Endothelial cell of umbilical vein (primary cell): ENCODE measurements at regions not wholly inside any gene's neighbourhood (a gene's known extent, or its start where the extent isn't known, plus 50 kb on each side); places are given as distances from the start of the nearest gene placed in this dataset.
"Not testable (repeated sequence)": the region's sequence is repeated elsewhere in the genome, so short reads cannot be mapped to it uniquely, and the experiment has no call there.

Experiments
- BruUV-seq: library from RNA; stranded (reverse); fragments of 400-500 nt; replicated peaks from 2 replicates; lab custom pipeline; 2021; lab: Mats Ljungman, UMichigan
- CTCF ChIA-PET: fragments of 300-600, 350-600 bp; sonication (Branson Sonifier 250); formaldehyde crosslinking; loops from one replicate; lab custom pipeline; 2021; ENCODE audit warnings: antibody characterized with exemption, inconsistent platforms; lab: Charles Lee
- POLR2A ChIA-PET: fragments of 300-600, 350-600 bp; sonication (Branson Sonifier 250); formaldehyde crosslinking; loops from one replicate; lab custom pipeline; 2021; ENCODE audit warnings: antibody characterized with exemption, inconsistent platforms; lab: Charles Lee
- DNase-seq: peaks from one replicate; pipeline ENCODE4 v3.0.0-alpha.2; 2011; ENCODE audit warnings: low read depth, low spot score
- FAIRE-seq: peaks from 2 replicates; lab custom pipeline; 2011; peaks lifted over from hg19 to GRCh38; lab: Jason Lieb, UNC
- H2AFZ ChIP-seq: 2 replicates; pipeline ENCODE4 v1.6.0; 2012; ENCODE audit warnings: low read depth, low read length, control low read depth, inconsistent platforms
- H3K27ac ChIP-seq: 2 replicates; pipeline ENCODE4 v1.5.1; 2011; ENCODE audit warnings: low read depth, mild to moderate bottlenecking, control low read depth, low read length, moderate library complexity; ENCODE audit not compliant: insufficient read depth
- H3K27me3 ChIP-seq, 2 experiments: 2 replicates each; pipeline versions ENCODE4 v1.6.0 to v1.6.1; 2011; ENCODE audit warnings: low read length in 2 of 2, mixed read lengths in 1 of 2; ENCODE audit not compliant: control insufficient read depth in 2 of 2, insufficient read depth in 2 of 2
- H3K36me3 ChIP-seq, 2 experiments: 2 replicates in 1 of 2; 3 replicates in 1 of 2; pipeline ENCODE4 v1.5.1; 2011; ENCODE audit warnings: low read length in 2 of 2, mild to moderate bottlenecking in 1 of 2, moderate library complexity in 1 of 2; ENCODE audit not compliant: control insufficient read depth in 2 of 2, insufficient read depth in 2 of 2; ENCODE audit errors: extremely low read depth in 1 of 2
- H3K4me1 ChIP-seq: 3 replicates; pipeline ENCODE4 v1.5.1; 2011; ENCODE audit warnings: mild to moderate bottlenecking, low read length; ENCODE audit not compliant: control insufficient read depth, insufficient read depth; ENCODE audit errors: extremely low read depth
- H3K4me2 ChIP-seq: 2 replicates; pipeline ENCODE4 v1.6.1; 2011; ENCODE audit warnings: low read length, control low read depth, mixed read lengths; ENCODE audit not compliant: insufficient read depth
- H3K4me3 ChIP-seq, 3 experiments: fragments of 200-600 bp in 1 of 3; sonication (generic), shearing (Covaris generic) in 1 of 3; replicated peaks in 1 of 3; 2 replicates each; pipeline ENCODE4 v1.5.1; 2011 to 2016; ENCODE audit warnings: control low read depth in 3 of 3, low read length in 3 of 3, mild to moderate bottlenecking in 2 of 3, inconsistent platforms in 1 of 3, low read depth in 1 of 3, moderate library complexity in 1 of 3; ENCODE audit not compliant: insufficient read depth in 1 of 3
- H3K79me2 ChIP-seq: 2 replicates; pipeline ENCODE4 v1.6.0; 2012; ENCODE audit warnings: low read length, inconsistent platforms; ENCODE audit not compliant: control insufficient read depth, insufficient read depth
- H3K9ac ChIP-seq: replicated peaks from 2 replicates; pipeline ENCODE3; 2011; ENCODE audit warnings: low read length, control low read depth; ENCODE audit not compliant: insufficient read depth; ENCODE audit errors: extremely low read depth
- H3K9me1 ChIP-seq: replicated peaks from 3 replicates; pipeline ENCODE4 v1.6.0; 2011; ENCODE audit warnings: mild to moderate bottlenecking, low read length; ENCODE audit not compliant: control insufficient read depth, insufficient read depth; ENCODE audit errors: extremely low read depth
- H3K9me3 ChIP-seq: replicated peaks from 2 replicates; pipeline ENCODE4 v1.5.1; 2012; ENCODE audit warnings: low read length, inconsistent platforms; ENCODE audit not compliant: control insufficient read depth, insufficient read depth
- H4K20me1 ChIP-seq: replicated peaks from 2 replicates; pipeline ENCODE3; 2011; ENCODE audit warnings: mild to moderate bottlenecking, low read length; ENCODE audit not compliant: control insufficient read depth, insufficient read depth; ENCODE audit errors: extremely low read depth
- CTCF ChIP-seq, 2 donors: IDR thresholded peaks; 1 replicate in 1 of 2; 2 replicates in 1 of 2; pipeline ENCODE4 v1.5.1; 2011; ENCODE audit warnings: low read length in 2 of 2, mild to moderate bottlenecking in 2 of 2, moderate library complexity in 2 of 2, control low read depth in 1 of 2, inconsistent platforms in 1 of 2, low read depth in 1 of 2; ENCODE audit not compliant: insufficient read depth in 1 of 2; ENCODE audit errors: extremely low read depth in 1 of 2
- EZH2 ChIP-seq: IDR thresholded peaks from 2 replicates; pipeline ENCODE4 v1.6.1; 2012; ENCODE audit warnings: borderline replicate concordance, low read depth, mild to moderate bottlenecking, moderate library complexity, low read length, inconsistent platforms; ENCODE audit not compliant: severe bottlenecking
- FOS ChIP-seq: IDR thresholded peaks from 2 replicates; pipeline ENCODE4 v1.6.1; 2011; ENCODE audit warnings: mild to moderate bottlenecking, low read length, moderate library complexity, borderline replicate concordance; ENCODE audit not compliant: insufficient read depth
- GATA2 ChIP-seq: IDR thresholded peaks from 2 replicates; pipeline ENCODE4 v1.7.0; 2011; ENCODE audit warnings: low read depth, mild to moderate bottlenecking, moderate library complexity, mixed read lengths, low read length; ENCODE audit not compliant: insufficient read length, insufficient read depth
- JUN ChIP-seq: IDR thresholded peaks from 2 replicates; pipeline ENCODE4 v1.6.1; 2011; ENCODE audit warnings: borderline replicate concordance, low read depth; ENCODE audit not compliant: insufficient read length, insufficient read depth
- MAX ChIP-seq: IDR thresholded peaks from 2 replicates; pipeline ENCODE4 v1.6.1; 2011; ENCODE audit not compliant: insufficient read depth, insufficient read length
- MYC ChIP-seq: IDR thresholded peaks from one replicate; pipeline ENCODE4 v1.6.1; 2011; ENCODE audit warnings: mild to moderate bottlenecking, low read depth, low read length
- POLR2A ChIP-seq: IDR thresholded peaks from 2 replicates; pipeline ENCODE4 v1.6.1; 2012; ENCODE audit warnings: low read depth, mild to moderate bottlenecking, control low read depth, low read length
- POLR2AphosphoS5 ChIP-seq: IDR thresholded peaks from 2 replicates; pipeline ENCODE4 v1.6.1; 2012; ENCODE audit warnings: low read depth, mild to moderate bottlenecking, control low read depth, low read length, moderate library complexity; ENCODE audit not compliant: insufficient read depth
- dilution Hi-C: fragments of 300-500 bp; cut with MboI; formaldehyde crosslinking; loops from one replicate; pipeline ENCODE4 v1.15.0; 2019; ENCODE audit warnings: low sequenced_read_pairs; ENCODE audit not compliant: extremely low pct_ligation_motif_present
- intact Hi-C: fragments of 100-400 bp; cut with micrococcal nuclease; formaldehyde crosslinking; loops from one replicate; pipeline ENCODE4 v1.10.0; 2022

GRCh38 chr7:6888267-6889045, 62.4 kb upstream of the CCZ1B start:
- H3K79me2 ChIP-seq, DNase-seq, H3K27ac ChIP-seq, intact Hi-C loops, H3K4me2 ChIP-seq, H3K9ac ChIP-seq, H3K9me3 ChIP-seq, H3K27me3 ChIP-seq, H3K4me1 ChIP-seq, H3K4me3 ChIP-seq, H3K36me3 ChIP-seq, H2AFZ ChIP-seq, CTCF ChIA-PET, POLR2A ChIA-PET, FAIRE-seq, H4K20me1 ChIP-seq, BruUV-seq, H3K9me1 ChIP-seq, dilution Hi-C loops: not testable (repeated sequence)

- no peaks in the 10 kb centered on the region for H3K9me3 ChIP-seq
- no peaks in the 10 kb centered on the region for H3K36me3 ChIP-seq
- no peak overlapping the region for H3K27ac ChIP-seq
- BruUV-seq: no TSS peak
- no peak overlapping the region for H3K4me2 ChIP-seq
- no peak overlapping the region for H3K9ac ChIP-seq
- no peak overlapping the region for H2AFZ ChIP-seq
- dilution Hi-C loops (no loop called here), intact Hi-C loops (no loop called here)
- TF ChIP-seq JUN (no peak), MYC (no peak), GATA2 (no peak), POLR2AphosphoS5 (no peak), CTCF (IDR thresholded peaks at IDR 0.05; ENCODE audit: extremely low read depth in 1 of 2, insufficient read depth in 1 of 2, low read depth in 1 of 2, low read length in 2 of 2) (no peak), MAX (no peak), EZH2 (no peak), FOS (no peak), POLR2A (no peak)
- H3K9me1 ChIP-seq: no peaks in the 10 kb centered on the region
- H3K4me3 ChIP-seq: no peak overlapping the region
- no peaks in the 10 kb centered on the region for H4K20me1 ChIP-seq
- DNase-seq (no peak), FAIRE-seq (no peak)
- ChIA-PET POLR2A (no interaction called here), CTCF (no interaction called here)
- no peaks in the 10 kb centered on the region for H3K4me1 ChIP-seq
- H3K27me3 ChIP-seq: no peaks in the 10 kb centered on the region
- no peaks in the 10 kb centered on the region for H3K79me2 ChIP-seq
These were observed 63.3 kb upstream of the CCZ1B start for GRCh38 chr7:6889252-6889812.
